ACHN (cell line): ENCODE measurements at regions not wholly inside any gene's neighbourhood (a gene's known extent, or its start where the extent isn't known, plus 50 kb on each side); places are given as distances from the start of the nearest gene placed in this dataset.

Source experiments
- DNase-seq: peaks from one replicate; pipeline ENCODE4 v3.0.0-alpha.2; 2015
- in situ Hi-C: cut with HindIII; loops from 2 replicates; pipeline ENCODE4 v1.10.0; 2017; ENCODE audit warnings: low sequenced_read_pairs, low pct_ligation_motif_present, low pct_unique_long_range_greater_than_20kb

- in situ Hi-C loops = no loop called here
- DNase-seq = no peak
These were observed 411.7 kb upstream of the FZD8 start for GRCh38 chr10:36053775-36054174.

DNA sequence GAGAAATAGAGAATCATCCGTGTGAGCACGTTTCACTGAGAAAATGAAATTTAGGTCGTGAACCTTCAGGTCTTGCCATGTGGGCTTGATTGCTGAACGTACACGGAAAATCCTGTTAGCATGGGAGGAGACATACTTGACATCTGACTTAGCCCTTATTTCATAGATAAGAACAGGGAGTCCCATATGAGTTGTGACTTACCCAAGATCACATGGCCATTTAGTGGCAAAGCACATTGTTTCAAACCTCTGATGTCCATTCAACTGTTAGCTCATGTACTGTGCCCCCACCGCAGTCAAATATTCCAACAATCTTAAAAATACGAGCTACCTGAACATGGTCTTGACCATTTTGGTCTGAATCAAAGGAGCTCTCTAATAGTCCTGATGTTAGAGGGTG is 411.2 kb upstream of the FZD8 start:
- no peak for DNase-seq
- in situ Hi-C loops = no loop called here

- DNase-seq = no peak
- in situ Hi-C loops = no loop called here
These were observed 409.4 kb upstream of the FZD8 start for GRCh38 chr10:36051500-36051991.

GRCh38 chr10:36050763-36051499 is 408.8 kb upstream of the FZD8 start:
- in situ Hi-C loops = no loop called here
- no peak for DNase-seq

DNA sequence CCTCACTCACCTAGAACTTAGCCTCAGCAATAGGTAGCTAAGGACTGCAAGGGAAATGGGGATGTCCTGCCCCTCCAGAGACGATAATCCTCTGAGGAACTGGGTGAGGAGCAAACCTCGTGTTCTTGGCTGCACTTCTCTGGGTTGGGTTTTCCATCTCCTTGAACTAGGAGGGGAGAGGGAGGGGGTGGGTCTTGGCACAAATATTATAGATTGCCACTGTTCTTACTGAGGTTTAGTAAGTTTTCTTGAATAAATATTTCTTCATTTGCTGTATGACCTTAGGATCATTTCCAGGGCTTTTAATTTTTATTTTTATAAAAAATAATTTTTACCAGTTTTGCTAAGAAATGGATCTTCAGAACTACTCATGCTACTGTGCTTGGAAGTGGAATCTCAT is 406.7 kb upstream of the FZD8 start:
- no peak for DNase-seq
- in situ Hi-C loops = no loop called here

DNA sequence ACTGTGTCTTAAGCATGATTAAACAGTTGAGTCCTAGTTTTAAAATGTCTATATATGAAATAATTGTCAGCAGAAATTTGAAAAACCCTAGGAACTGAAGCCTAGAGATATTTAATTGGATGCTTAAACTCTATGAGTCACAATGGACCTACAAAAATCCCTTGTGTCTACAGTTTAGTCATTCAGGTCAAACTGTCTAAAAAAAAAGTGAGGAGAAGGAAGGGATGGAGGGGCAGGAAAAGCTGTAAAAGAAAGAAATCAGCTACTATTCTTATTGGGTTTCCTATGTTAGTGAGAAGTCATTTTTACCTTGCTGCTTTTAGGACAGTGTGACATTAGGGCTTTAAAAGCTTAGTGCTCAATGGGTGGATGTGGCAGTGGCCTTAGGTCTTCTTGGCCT is 406.1 kb upstream of the FZD8 start:
- DNase-seq = no peak
- in situ Hi-C loops = no loop called here

GRCh38 chr10:36042135-36042534 is 400.0 kb upstream of the FZD8 start:
- in situ Hi-C loops = no loop called here
- no peak for DNase-seq

- in situ Hi-C loops = no loop called here
These were observed 396.3 kb upstream of the FZD8 start for GRCh38 chr10:36038316-36038955.

GRCh38 chr10:36036137-36036536 is 394.0 kb upstream of the FZD8 start:
- no peak for DNase-seq
- in situ Hi-C loops = no loop called here

More at GRCh38 chr10:36038316-36038955, 396.3 kb upstream of the FZD8 start:
- DNase-seq = no peak

DNA sequence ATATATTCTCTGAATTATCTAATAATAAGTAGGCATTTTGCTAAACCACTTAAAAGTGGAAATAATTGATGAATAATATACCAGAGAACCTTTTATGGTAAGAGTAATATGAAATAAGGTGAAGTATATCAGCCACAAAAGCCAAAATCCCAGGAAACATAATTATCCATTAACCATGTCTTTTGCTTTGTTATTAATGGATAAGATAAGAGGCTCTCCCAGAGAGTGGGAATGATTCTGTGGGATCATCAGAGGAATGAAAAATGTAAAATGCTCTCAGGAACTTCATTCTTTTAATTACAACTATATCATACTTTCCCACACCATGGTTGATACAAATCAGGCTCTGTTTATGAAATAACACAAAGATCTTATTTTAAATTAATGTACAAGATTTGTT is 391.7 kb upstream of the FZD8 start:
- no peak for DNase-seq
- in situ Hi-C loops = no loop called here

GRCh38 chr10:36030516-36030915 is 388.4 kb upstream of the FZD8 start:
- in situ Hi-C loops = no loop called here
- no peak for DNase-seq

- DNase-seq = no peak
- in situ Hi-C loops = no loop called here
These were observed 384.7 kb upstream of the FZD8 start for GRCh38 chr10:36026656-36027390.

- DNase-seq = no peak
- in situ Hi-C loops = no loop called here
These were observed 384.0 kb upstream of the FZD8 start for GRCh38 chr10:36026081-36026480.

GRCh38 chr10:36023939-36024338 is 381.8 kb upstream of the FZD8 start:
- DNase-seq = peak; percentile 9
- in situ Hi-C loops = no loop called here

GRCh38 chr10:36021096-36021495 is 379.0 kb upstream of the FZD8 start:
- DNase-seq = no peak
- in situ Hi-C loops = no loop called here

- DNase-seq = no peak
- in situ Hi-C loops = no loop called here
These were observed 377.7 kb upstream of the FZD8 start for GRCh38 chr10:36019749-36020148.

- DNase-seq = no peak
- in situ Hi-C loops = no loop called here
These were observed 376.9 kb upstream of the FZD8 start for GRCh38 chr10:36018996-36019395.

DNA sequence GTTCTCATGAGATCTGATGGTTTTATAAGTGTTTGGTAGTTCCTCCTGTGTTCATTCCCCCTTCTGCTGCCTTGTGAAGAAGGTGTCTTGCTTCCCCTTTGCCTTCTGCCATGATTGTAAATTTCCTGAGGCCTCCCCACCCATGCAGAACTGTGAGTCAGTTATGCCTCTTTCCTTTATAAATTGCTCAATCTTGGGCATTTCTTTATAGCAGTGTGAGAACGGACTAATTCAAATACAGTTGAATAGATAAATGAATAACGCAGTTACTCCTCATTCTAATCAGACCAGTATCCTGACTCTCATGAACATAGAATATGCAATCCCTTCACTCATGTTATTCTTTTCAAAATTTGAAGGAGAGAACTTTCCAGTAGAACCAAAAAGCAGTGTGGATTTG is 375.0 kb upstream of the FZD8 start:
- in situ Hi-C loops = no loop called here
- DNase-seq = no peak

GRCh38 chr10:36007369-36007768 is 365.3 kb upstream of the FZD8 start:
- DNase-seq = no peak
- in situ Hi-C loops = no loop called here

GRCh38 chr10:36003688-36004087 is 361.6 kb upstream of the FZD8 start:
- DNase-seq = no peak
- in situ Hi-C loops = no loop called here
